Fibroblast of mammary gland (primary cell): ENCODE measurements at regions not wholly inside any gene's neighbourhood (a gene's known extent, or its start where the extent isn't known, plus 50 kb on each side); places are given as distances from the start of the nearest gene placed in this dataset.
"Not testable (repeated sequence)": the region's sequence is repeated elsewhere in the genome, so short reads cannot be mapped to it uniquely, and the experiment has no call there.

ENCODE experiments used
- DNase-seq: peaks from one replicate; pipeline ENCODE4 v3.0.0-alpha.2; 2010; ENCODE audit warnings: low read depth
- H3K4me3 ChIP-seq: 2 replicates; pipeline ENCODE4 v1.5.1; 2011; ENCODE audit warnings: low read depth, mild to moderate bottlenecking, low read length, moderate library complexity; ENCODE audit not compliant: control insufficient read depth

GRCh38 chr4:131726940-131727339, 1422.2 kb upstream of the PCDH10 start:
- not testable (repeated sequence) for H3K4me3 ChIP-seq, DNase-seq

GRCh38 chr4:131727418-131727817, 1421.7 kb upstream of the PCDH10 start:
- not testable (repeated sequence) for DNase-seq, H3K4me3 ChIP-seq

GRCh38 chr4:131729205-131729604, 1419.9 kb upstream of the PCDH10 start:
- H3K4me3 ChIP-seq, DNase-seq: not testable (repeated sequence)

- not testable (repeated sequence) for H3K4me3 ChIP-seq, DNase-seq
Observed at GRCh38 chr4:131729716-131730398, 1419.2 kb upstream of the PCDH10 start.

- not testable (repeated sequence) for H3K4me3 ChIP-seq, DNase-seq
Observed at GRCh38 chr4:131730574-131730973, 1418.5 kb upstream of the PCDH10 start.

- DNase-seq, H3K4me3 ChIP-seq: not testable (repeated sequence)
Observed at GRCh38 chr4:131732034-131732630, 1417.0 kb upstream of the PCDH10 start.

- H3K4me3 ChIP-seq, DNase-seq: not testable (repeated sequence)
Observed at GRCh38 chr4:131734321-131734720, 1414.8 kb upstream of the PCDH10 start.

GRCh38 chr4:131734851-131735385, 1414.2 kb upstream of the PCDH10 start:
- not testable (repeated sequence) for DNase-seq

GRCh38 chr4:131738991-131739390, 1410.1 kb upstream of the PCDH10 start:
- not testable (repeated sequence) for H3K4me3 ChIP-seq, DNase-seq

More at GRCh38 chr4:131734851-131735385, 1414.2 kb upstream of the PCDH10 start:
- H3K4me3 ChIP-seq = not testable (repeated sequence)

GRCh38 chr4:131741836-131742235, 1407.3 kb upstream of the PCDH10 start:
- DNase-seq, H3K4me3 ChIP-seq: not testable (repeated sequence)

- not testable (repeated sequence) for H3K4me3 ChIP-seq
Observed at GRCh38 chr4:131742536-131743205, 1406.4 kb upstream of the PCDH10 start.

GRCh38 chr4:131743348-131743747, 1405.7 kb upstream of the PCDH10 start:
- DNase-seq, H3K4me3 ChIP-seq: not testable (repeated sequence)

More at GRCh38 chr4:131742536-131743205, 1406.4 kb upstream of the PCDH10 start:
- not testable (repeated sequence) for DNase-seq

GRCh38 chr4:131747203-131747602, 1401.9 kb upstream of the PCDH10 start:
- not testable (repeated sequence) for DNase-seq, H3K4me3 ChIP-seq

GRCh38 chr4:131749224-131749623, 1399.9 kb upstream of the PCDH10 start:
- not testable (repeated sequence) for DNase-seq, H3K4me3 ChIP-seq

- not testable (repeated sequence) for DNase-seq, H3K4me3 ChIP-seq
Observed at GRCh38 chr4:131750006-131750405, 1399.1 kb upstream of the PCDH10 start.

GRCh38 chr4:131750469-131750868, 1398.6 kb upstream of the PCDH10 start:
- H3K4me3 ChIP-seq, DNase-seq: not testable (repeated sequence)

GRCh38 chr4:131762234-131762633, 1386.9 kb upstream of the PCDH10 start:
- DNase-seq, H3K4me3 ChIP-seq: not testable (repeated sequence)
